ENCODE measurements at regions not wholly inside any gene's neighbourhood (a gene's known extent, or its start where the extent isn't known, plus 50 kb on each side); places are given as distances from the start of the nearest gene placed in this dataset.

DNA sequence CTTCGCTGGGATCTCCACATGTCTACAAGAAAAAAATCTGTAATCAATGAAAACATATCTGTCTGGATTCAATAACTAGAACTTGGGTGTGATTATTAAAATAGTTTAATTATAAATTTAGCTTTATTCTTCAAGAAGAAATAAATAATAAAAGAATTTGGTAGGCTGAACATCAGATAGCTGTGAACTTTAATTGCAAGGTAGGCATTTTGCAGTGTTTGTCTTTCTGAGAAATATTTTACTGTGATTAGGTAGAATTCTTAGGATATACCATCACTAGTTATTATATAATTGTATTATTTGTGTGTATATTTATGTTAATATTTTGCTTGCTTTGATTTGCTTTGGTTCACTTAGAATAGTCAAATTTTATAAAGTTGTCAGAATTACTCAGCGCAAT is 409.4 kb downstream of the PCDH18 start:
- no peak for TF ChIP-seq POLR2A (IDR thresholded peaks at IDR 0.05)
- H3K27me3 ChIP-seq = no peaks in the 10 kb centered on the region
- no peaks in the 10 kb centered on the region for H3K4me1 ChIP-seq
- in situ Hi-C loops (cut with MboI; ENCODE audit: low sequenced_read_pairs in 4 of 4) (loop anchor here in 3 of 4 donors (10.0 to 25.0 kb wide), 4 partner anchors 739 to 1062 kb away; no protein-coding TSS in a partner anchor), intact Hi-C loops (cut with DNase I; ENCODE audit: low total_unique reads) (no loop called here)
- ATAC-seq (no peak), DNase-seq (no peak)
- H3K4me3 ChIP-seq = no peak overlapping the region
- H3K36me3 ChIP-seq = no peaks in the 10 kb centered on the region
- no peak overlapping the region for H3K27ac ChIP-seq
- H3K9me3 ChIP-seq = no peaks in the 10 kb centered on the region

DNA sequence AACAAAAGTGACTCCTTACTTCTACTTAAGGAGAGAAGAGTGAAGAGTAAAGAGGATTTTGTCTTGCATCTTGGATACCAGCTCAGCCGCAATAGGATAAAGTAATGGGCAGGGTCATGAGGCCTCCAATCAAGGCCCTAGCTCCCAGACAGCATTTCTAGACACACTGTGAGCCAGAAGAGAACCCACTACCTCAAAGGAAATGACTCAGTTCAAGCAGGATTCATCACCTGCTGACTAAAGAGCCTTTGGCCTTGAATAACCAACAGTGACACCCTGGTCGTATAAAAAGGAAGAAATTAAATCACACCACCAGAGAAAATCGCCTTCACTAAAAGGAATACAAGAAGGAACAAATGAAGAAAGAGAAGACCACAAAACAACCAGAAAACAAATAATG is 416.1 kb downstream of the PCDH18 start:
- intact Hi-C loops (cut with DNase I; ENCODE audit: low total_unique reads) (no loop called here), in situ Hi-C loops (cut with MboI; ENCODE audit: low sequenced_read_pairs in 4 of 4) (loop anchor here in 1 of 4 donors (25.0 kb wide), 1 partner anchor 746 kb away; no protein-coding TSS in a partner anchor)
- Histone ChIP-seq H3K27me3 (no peaks in the 10 kb centered on the region), H3K9me3 (no peaks in the 10 kb centered on the region), H3K4me1 (no peaks in the 10 kb centered on the region), H3K27ac (no peak overlapping the region), H3K4me3 (no peak overlapping the region), H3K36me3 (no peaks in the 10 kb centered on the region)
- DNase-seq (no peak), ATAC-seq (no peak)
- no peak for TF ChIP-seq POLR2A (IDR thresholded peaks at IDR 0.05)
- no peak for TF ChIP-seq CTCF (IDR thresholded peaks at IDR 0.05 in 4 of 5, conservative IDR thresholded peaks at IDR 0.05 in 1 of 5)

DNA sequence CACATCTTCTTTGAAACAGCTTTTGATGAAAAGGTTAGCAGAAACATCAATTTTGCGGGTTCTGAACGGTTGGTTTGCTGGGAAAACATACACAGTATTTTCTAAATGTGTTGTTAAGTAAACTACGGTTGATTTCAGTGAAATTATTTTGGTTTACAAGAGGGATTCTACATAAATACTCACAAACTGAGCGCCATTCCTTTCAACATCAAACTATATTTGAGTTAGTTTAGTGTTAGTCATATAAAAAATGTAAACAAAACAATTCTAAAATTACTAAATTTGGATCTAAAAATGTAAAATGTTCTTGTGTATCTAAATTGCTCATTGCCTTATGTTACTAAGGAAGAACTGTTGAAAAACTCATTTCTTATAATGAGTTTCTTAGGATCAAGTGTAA is 425.6 kb downstream of the PCDH18 start:
- ATAC-seq = no peak
- Histone ChIP-seq H3K9me3 (no peaks in the 10 kb centered on the region), H3K27me3 (no peaks in the 10 kb centered on the region), H3K36me3 (no peaks in the 10 kb centered on the region), H3K4me1 (no peaks in the 10 kb centered on the region), H3K4me3 (no peak overlapping the region), H3K27ac (no peak overlapping the region)
- intact Hi-C loops (cut with DNase I; ENCODE audit: low total_unique reads) (no loop called here), in situ Hi-C loops (cut with MboI; ENCODE audit: low sequenced_read_pairs in 4 of 4) (loop anchor here in 1 of 4 donors (25.0 kb wide), 1 partner anchor 756 kb away; no protein-coding TSS in a partner anchor)
- TF ChIP-seq POLR2A (IDR thresholded peaks at IDR 0.05) (no peak), CTCF (IDR thresholded peaks at IDR 0.05 in 4 of 5, conservative IDR thresholded peaks at IDR 0.05 in 1 of 5) (no peak)
- DNase-seq = no peak

- no peak overlapping the region for H3K27ac ChIP-seq
- ATAC-seq = no peak
- no peaks in the 10 kb centered on the region for H3K9me3 ChIP-seq
- no peaks in the 10 kb centered on the region for H3K4me1 ChIP-seq
- DNase-seq = no peak
- TF ChIP-seq CTCF (IDR thresholded peaks at IDR 0.05 in 4 of 5, conservative IDR thresholded peaks at IDR 0.05 in 1 of 5) (no peak), POLR2A (IDR thresholded peaks at IDR 0.05) (no peak)
- no peaks in the 10 kb centered on the region for H3K27me3 ChIP-seq
- H3K36me3 ChIP-seq = no peaks in the 10 kb centered on the region
- in situ Hi-C loops (cut with MboI; ENCODE audit: low sequenced_read_pairs in 4 of 4) (loop anchor here in 1 of 4 donors (25.0 kb wide), 1 partner anchor 756 kb away; no protein-coding TSS in a partner anchor), intact Hi-C loops (cut with DNase I; ENCODE audit: low total_unique reads) (no loop called here)
- no peak overlapping the region for H3K4me3 ChIP-seq
Measured at GRCh38 chr4:137106287-137106686, 426.0 kb downstream of the PCDH18 start.

DNA sequence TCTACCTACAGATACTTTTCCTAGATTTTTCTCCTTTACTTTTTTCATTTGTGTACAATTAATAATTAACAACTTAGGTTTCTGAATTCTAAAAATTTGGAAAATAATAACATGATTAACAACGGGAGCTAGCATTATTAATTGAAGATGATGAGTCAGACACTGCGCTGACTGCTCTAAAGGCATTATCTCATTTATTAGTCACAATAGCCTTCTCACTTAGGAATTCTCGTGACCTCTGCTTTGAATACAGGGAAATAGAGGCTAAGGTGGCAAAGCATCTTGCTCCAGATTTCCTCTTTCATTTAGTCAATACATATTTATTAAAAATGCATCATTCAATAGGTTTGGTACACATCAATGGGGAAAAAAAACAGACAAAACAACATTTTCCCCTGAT is 441.3 kb downstream of the PCDH18 start:
- intact Hi-C loops (cut with DNase I; ENCODE audit: low total_unique reads) = no loop called here
- Histone ChIP-seq H3K36me3 (no peaks in the 10 kb centered on the region), H3K9me3 (no peaks in the 10 kb centered on the region), H3K4me3 (no peak overlapping the region), H3K27me3 (no peaks in the 10 kb centered on the region), H3K4me1 (no peaks in the 10 kb centered on the region), H3K27ac (no peak overlapping the region)
- in situ Hi-C loops (cut with MboI; ENCODE audit: low sequenced_read_pairs in 4 of 4) = no loop called here
- DNase-seq = no peak
- TF ChIP-seq POLR2A (IDR thresholded peaks at IDR 0.05) (no peak), CTCF (IDR thresholded peaks at IDR 0.05 in 4 of 5, conservative IDR thresholded peaks at IDR 0.05 in 1 of 5) (no peak)
- ATAC-seq = no peak
